ENCODE measurements at regions not wholly inside any gene's neighbourhood (a gene's known extent, or its start where the extent isn't known, plus 50 kb on each side); places are given as distances from the start of the nearest gene placed in this dataset.

DNA sequence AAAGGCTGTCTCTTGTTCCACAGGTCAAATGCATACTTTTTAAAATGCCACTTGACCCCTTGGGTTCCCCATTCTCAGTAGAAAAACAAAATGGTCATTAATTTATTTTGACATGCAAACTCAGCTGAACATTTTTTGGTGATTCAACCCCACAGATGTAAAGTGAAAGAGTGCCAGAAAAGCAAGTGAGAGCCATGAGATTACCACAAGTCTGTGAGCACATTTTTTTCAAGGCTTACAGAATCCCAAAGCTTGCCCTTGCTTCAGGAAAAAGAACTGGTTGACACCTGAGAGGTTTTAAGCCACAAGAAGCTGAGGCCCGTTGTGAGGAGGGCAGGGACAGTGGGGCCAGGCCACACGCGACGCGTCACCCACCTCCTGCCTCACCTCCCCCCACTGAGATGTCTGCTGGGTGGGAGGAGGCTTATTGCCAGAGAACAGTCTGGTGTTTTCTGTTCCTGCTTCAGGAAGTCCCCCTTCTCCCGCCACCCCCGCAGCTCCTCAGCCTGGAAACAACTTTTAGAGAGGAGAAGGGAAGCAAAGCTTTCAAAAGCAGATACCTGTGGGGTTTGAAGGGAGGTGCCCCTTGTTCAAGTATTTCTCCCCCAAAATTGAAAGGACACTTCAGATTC, 70.4 kb upstream of the CYP1B1 start (continued):
- TF ChIP-seq, protein P1, sequence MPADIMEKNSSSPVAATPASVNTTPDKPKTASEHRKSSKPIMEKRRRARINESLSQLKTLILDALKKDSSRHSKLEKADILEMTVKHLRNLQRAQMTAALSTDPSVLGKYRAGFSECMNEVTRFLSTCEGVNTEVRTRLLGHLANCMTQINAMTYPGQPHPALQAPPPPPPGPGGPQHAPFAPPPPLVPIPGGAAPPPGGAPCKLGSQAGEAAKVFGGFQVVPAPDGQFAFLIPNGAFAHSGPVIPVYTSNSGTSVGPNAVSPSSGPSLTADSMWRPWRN (IDR thresholded peaks at IDR 0.05; ENCODE audit: low read depth) = no peak
- TF ChIP-seq NCOA1 (IDR thresholded peaks at IDR 0.05; ENCODE audit: low read depth) (no peak), ZC3H11A (IDR thresholded peaks at IDR 0.05; ENCODE audit: low read depth, low read length) (no peak), NUFIP1 (IDR thresholded peaks at IDR 0.05; ENCODE audit: partially characterized antibody) (no peak), PCBP1 (IDR thresholded peaks at IDR 0.05; ENCODE audit: low read depth, low read length, poor library complexity, severe bottlenecking) (no peak), ZBTB1 (CRISPR knock-in tag; IDR thresholded peaks at IDR 0.05; ENCODE audit: borderline replicate concordance, low read depth) (no peak), BRCA1 (IDR thresholded peaks at IDR 0.05) (no peak), BRCA1 (CRISPR knock-in tag; IDR thresholded peaks at IDR 0.05) (no peak), PML (IDR thresholded peaks at IDR 0.05; ENCODE audit: low read length) (no peak), HIVEP1 (CRISPR knock-in tag; IDR thresholded peaks at IDR 0.05) (no peak), MTA3 (IDR thresholded peaks at IDR 0.05; ENCODE audit: borderline replicate concordance) (no peak), SRSF3 (IDR thresholded peaks at IDR 0.05; ENCODE audit: insufficient read depth, low read length) (no peak), EZH2 (IDR thresholded peaks at IDR 0.05; ENCODE audit: borderline replicate concordance, low read depth, low read length) (no peak), RBFOX2 (IDR thresholded peaks at IDR 0.05; ENCODE audit: low read depth, low read length) (peak; percentile 35; the same call in 1 of the 2 replicates), E2F8 (IDR thresholded peaks at IDR 0.05; ENCODE audit: low read depth, partially characterized antibody) (no peak), HNRNPL (IDR thresholded peaks at IDR 0.05; ENCODE audit: low read depth, low read length) (no peak), TCF7L2 (IDR thresholded peaks at IDR 0.05; ENCODE audit: low read depth, low read length) (no peak), MAFF (IDR thresholded peaks at IDR 0.05; ENCODE audit: low read length) (no peak), ZSCAN29 (IDR thresholded peaks at IDR 0.05) (no peak), RBM22 (IDR thresholded peaks at IDR 0.05; ENCODE audit: low read depth, low read length, poor library complexity, severe bottlenecking) (no peak), ZNF124 (CRISPR knock-in tag; IDR thresholded peaks at IDR 0.05) (no peak), FOXP1 (CRISPR knock-in tag; IDR thresholded peaks at IDR 0.05) (no peak), ZNF24 (IDR thresholded peaks at IDR 0.05) (no peak), E2F3 (CRISPR knock-in tag; IDR thresholded peaks at IDR 0.05) (no peak), SRF (CRISPR knock-in tag; IDR thresholded peaks at IDR 0.05) (no peak), MCM2 (IDR thresholded peaks at IDR 0.05; ENCODE audit: low read depth) (no peak), CREBBP (IDR thresholded peaks at IDR 0.05; ENCODE audit: low read depth, low read length) (no peak), CBX3 (IDR thresholded peaks at IDR 0.05; ENCODE audit: borderline replicate concordance in 1 of 2, low read length in 2 of 2) (peak in 1 of 2 experiments; percentile 12; a peak in 1 of 3 replicates)
- TF ChIP-seq, protein P2, sequence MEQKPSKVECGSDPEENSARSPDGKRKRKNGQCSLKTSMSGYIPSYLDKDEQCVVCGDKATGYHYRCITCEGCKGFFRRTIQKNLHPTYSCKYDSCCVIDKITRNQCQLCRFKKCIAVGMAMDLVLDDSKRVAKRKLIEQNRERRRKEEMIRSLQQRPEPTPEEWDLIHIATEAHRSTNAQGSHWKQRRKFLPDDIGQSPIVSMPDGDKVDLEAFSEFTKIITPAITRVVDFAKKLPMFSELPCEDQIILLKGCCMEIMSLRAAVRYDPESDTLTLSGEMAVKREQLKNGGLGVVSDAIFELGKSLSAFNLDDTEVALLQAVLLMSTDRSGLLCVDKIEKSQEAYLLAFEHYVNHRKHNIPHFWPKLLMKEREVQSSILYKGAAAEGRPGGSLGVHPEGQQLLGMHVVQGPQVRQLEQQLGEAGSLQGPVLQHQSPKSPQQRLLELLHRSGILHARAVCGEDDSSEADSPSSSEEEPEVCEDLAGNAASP (IDR thresholded peaks at IDR 0.05) = no peak

Data from K562 (cell line).